GM19455 (cell line): ENCODE measurements at regions not wholly inside any gene's neighbourhood (a gene's known extent, or its start where the extent isn't known, plus 50 kb on each side); places are given as distances from the start of the nearest gene placed in this dataset.
A peak's percentile ranks its signal among the peaks of the same experiment; 100 is the strongest.
"Not testable (repeated sequence)": the region's sequence is repeated elsewhere in the genome, so short reads cannot be mapped to it uniquely, and the experiment has no call there.

ENCODE experiments used
- ATAC-seq: cut with Tn5 transposase; IDR thresholded peaks from one replicate; pipeline ENCODE4 v1.9.1; 2021; ENCODE audit not compliant: unreplicated experiment

DNA sequence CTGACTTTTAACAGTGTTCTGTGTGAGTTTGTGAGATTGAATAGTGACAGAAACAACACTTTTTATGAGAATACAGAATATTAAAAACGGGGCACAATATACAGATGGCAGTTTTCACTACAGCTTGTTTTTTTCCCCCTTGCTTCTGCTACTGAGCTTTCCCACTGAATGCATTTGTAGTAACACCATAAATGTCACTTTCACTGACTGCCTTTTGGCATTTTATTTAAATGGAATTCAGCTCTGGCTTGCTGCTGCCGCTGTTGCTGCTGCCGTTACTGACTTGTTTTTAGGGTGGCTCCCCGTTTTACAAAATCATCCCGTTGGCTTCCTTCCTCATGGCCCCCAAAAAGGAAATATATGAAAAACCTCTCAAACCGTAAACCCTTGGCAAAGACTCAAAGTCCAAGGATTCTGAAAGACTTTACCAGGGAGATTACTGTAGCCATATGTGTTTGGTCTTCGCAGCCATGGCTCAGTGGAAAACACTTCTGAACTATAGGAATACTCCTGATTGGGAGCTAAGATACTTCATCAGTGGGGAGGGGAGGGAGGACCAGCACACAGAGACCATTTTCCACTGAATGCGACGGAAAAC, 151.0 kb downstream of the NUF2 start:
- ATAC-seq: no peak

DNA sequence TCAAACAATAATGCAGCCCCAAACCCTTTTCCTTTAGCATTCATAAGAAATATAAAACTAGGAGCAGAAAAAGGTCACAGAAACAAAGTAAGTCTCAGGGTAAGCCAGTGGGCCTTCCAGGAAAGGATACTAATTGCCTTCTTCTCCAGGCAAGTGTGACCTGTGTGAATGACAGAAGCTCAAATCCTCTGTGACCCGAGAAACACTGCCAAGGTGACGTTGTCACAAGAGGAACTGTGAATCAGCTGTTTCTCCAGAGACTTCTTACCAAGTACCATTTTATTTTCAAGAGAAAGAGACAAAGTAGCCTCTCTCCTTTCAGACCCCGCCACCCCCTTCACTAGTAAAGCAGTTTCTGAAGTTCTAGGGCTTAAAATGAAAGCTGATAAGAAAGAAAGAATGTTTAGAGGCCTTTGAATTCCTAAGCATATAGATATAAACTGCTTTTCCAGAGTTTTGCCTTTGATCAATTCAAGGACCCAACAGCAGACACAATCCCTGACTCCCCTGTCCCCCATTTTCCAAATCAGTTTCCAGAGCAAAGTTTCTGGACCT, 155.6 kb downstream of the NUF2 start:
- ATAC-seq: no peak

DNA sequence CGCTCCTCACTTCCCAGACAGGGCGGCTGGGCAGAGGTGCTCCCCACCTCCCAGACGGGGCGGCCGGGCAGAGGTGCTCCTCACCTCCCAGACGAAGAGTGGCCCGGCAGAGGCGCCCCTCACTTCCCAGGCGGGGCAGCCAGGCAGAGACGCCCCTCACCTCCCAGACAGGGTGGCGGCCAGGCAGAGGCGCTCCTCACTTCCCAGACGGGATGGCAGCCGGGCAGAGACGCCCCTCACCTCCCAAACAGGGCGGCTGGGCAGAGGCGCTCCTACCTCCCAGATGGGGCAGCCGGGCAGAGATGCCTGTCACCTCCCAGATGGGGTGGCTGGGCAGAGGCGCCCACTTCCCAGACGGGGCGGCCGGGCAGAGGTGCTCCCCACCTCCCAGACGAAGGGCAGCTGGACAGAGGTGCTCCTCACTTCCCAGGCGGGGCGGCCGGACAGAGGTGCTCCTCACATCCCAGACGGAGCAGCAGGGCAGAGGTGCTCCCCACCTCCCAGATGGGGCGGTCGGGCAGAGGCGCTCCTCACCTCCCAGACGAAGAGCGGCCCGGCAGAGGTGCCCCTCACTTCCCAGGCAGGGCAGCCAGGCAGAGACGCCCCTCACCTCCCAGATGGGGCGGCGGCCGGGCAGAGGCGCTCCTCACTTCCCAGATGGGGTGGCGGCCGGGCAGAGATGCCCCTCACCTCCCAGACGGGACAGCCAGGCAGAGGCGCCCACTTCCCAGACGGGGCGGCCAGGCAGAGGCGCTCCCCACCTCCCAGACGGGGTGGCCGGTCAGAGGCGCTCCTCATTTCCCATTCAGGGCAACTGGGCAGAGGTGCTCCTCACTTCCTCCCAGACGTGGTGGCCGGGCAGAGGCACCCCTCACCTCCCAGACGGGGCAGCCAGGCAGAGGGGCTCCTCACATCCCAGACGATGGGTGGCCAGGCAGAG, 176.9 kb downstream of the NUF2 start:
- ATAC-seq: not testable (repeated sequence)

DNA sequence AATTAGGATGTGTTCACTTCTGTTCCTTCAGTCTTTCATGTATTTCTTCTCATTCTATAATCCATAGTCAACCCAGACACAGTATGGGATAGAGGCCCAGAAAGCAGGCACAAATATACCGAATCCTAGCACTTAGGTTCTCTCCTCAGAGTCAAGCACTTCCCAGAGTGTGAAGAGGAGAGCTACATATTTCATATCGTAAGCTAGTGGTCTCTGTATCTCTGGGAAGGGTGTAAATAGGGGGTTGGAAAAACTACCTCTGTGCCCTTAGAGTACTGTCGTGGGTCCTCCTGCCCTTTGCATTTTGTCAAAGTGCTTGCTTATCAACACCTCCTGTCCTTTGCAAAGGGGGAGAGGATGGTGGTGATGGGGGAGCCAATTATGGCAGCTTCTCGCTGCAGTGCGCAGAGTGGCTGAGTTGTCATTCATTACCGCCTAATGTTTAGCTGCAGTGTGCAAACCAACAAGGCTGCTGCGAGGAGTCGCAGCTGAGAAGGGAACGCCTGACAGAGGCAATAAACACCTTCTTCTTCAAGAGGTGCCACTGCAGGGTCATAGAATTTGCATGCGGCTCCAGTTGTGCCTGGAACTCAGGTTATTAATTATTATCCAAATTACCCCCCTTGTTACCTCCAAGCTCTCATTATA, 182.7 kb downstream of the NUF2 start:
- ATAC-seq: no peak

DNA sequence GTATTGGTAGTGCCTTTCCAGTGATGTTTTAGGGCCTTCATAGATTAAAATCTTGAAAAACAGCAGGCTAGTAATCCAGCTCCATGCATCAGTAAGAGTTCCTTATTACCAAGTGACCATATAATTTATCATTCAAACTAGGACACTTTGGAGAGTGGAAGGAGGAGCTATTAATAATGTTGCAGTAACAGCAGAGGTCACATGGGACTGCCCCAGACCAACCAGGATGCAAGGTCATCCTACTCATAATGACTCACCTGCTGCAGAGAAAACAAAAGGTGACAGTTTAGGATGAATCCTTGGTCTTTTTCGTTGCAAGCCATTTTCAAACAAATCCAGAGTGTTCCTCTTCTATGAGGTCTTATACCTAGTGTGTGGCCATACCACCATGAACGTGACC, 187.4 kb downstream of the NUF2 start:
- no peak for ATAC-seq

DNA sequence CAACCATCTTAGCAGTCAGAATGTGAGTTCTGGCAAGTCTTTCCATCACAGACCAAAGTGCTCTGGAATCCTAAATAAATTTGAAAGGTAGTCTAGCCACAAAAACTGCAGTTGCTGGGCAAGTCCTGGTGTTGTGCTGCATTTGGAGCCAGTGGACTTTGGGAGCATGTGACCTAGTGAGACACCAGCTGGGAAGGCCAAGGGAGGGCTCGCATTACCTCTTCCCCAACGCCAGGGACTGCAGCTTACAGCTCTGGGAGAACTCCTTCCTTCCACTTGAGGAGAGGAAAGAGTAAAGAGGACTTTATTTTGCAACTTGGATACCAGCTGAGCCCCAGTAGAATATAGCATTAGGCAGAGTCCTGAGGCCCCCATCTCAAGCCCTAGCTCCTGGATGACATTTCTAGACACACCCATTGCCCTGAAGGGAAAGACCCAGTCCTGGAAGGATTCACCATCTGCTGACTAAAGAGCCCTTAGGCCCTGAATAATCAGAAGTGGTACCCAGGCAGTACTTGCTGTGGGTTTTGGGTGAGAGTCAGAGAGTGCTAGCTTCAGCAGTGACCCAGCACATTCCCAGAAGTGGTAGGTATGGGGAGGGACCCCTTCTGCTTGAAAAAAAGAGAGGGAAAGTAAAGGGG, 190.7 kb downstream of the NUF2 start:
- no peak for ATAC-seq

DNA sequence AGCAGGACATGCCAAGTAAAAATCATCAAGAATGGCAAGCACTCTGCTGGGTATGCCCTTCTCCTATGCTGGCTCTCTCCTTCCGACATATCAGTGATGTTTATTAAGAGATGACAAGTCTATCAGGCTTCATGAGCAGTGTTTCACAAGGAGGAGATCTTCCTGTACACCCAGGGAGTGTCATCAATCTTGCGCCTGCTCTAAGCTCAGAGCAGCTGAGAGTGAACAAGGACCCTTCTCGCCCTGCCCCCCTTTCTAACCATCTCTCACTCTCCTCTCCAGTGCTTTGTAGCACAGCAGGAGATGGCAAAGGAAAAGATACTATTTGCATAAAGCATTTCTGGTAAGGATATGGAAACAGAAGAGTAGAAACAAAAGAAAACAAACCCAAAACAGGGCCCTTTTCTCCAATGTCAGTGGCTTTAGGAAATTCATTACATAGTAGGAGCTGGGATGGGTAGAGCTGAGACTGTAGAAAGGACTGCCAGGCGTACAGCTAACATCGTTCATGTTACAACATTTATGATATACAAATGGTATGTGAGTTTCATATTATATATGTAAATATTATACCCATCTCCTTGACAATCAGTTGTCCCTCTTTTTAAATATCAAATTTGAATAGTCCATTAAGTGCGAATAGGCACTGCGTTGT, 201.7 kb downstream of the NUF2 start:
- no peak for ATAC-seq

DNA sequence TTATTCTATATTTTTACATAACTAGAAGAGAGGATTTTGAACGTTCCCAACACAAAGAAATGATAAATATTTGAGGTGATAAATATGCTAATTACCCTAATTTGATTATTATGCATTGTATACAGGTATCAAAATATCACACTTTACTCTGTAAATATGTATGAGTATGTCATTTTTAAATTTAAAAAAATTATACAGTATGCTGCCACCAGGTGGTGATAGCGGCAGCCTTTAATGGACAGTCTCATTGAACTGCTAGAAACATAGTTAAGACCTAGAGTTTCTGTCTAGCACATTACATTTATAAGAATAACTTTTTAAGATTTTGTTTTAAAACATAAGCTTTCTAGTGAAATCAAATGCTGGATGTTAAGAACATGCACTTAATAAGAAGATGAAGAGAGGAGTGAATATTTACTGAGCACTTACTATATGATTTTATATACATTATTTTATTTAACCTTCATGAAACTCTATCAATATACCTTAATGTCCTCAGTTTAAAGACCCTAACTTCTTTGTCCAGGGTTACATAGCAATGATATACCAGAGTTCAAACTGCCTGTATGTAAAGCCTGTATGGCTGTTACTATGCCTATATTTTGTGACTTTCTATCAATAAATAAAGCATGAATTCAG, 207.1 kb downstream of the NUF2 start:
- ATAC-seq: peak; percentile 93

DNA sequence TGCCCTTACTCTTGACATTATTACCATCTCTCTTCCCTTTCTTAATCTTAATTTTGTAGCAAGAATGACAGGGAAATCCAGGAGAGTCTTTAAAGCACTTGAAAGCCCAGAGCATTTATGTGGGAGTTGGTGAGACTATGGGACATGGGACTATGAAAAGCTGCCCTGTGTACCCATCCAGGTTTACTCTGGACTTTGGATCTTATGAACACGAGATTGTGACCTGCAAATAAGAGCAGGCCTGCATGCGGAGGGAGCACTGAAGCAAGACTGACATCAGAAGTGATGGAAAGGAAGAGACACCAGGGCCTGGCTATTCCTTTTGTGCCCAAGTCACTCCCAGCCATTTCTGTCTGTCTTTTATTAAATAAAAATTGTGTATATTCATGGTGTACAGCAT, 209.6 kb downstream of the NUF2 start:
- ATAC-seq: no peak

DNA sequence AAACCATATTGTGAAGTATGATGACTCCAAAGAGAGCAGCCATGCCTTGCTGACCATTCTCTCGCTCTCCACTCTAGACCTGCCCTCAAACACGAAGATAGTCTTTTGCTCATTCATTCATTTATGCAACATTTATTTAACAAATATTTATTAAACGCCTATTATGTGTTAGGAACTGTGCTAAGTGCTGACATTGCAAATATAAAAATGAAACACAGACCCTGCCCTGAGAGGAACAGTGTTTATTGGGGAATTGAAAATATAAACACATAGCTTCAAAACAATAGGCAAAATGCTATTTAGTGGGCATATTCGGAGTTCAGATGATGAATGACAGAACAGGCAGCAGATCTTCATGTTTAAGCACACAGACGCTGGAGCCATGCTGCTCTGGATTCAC, 213.6 kb downstream of the NUF2 start:
- ATAC-seq: no peak

DNA sequence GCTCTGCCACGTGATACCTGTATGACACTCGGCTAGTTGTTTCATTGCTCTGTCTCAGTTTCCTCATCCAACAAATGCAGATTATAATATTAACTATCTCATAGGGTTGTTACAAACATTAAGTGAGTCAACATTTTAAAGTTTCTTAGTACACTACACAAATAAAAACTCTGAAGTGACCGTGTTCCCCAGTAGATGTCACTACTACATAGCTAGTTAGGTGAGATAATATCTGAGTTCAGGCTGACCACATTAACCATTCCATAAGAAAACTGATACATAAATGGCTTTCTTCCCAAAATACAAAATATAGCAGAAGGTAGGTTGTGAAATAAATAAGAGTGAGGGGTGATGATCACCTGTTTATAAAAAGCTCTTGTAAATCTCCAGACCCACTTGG, 214.1 kb downstream of the NUF2 start:
- ATAC-seq: no peak

DNA sequence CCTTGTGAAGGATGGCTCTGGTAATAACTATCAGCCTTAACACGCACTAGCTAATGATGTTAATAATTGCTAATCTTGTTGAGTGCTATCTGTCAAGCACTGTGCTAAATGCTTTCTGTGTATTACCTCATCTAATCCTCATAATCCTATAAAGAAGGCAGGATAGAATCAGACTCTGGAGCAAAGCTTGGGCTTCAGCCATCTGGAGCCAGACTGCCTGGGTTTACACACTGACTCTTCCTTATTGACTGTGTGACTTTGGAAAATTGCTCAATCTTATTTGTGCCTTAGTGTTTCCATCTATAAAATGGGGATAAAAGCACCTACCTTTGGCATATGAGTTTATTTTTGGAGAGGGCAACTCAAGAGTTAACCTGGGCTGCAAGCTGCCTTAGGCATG, 216.1 kb downstream of the NUF2 start:
- no peak for ATAC-seq

DNA sequence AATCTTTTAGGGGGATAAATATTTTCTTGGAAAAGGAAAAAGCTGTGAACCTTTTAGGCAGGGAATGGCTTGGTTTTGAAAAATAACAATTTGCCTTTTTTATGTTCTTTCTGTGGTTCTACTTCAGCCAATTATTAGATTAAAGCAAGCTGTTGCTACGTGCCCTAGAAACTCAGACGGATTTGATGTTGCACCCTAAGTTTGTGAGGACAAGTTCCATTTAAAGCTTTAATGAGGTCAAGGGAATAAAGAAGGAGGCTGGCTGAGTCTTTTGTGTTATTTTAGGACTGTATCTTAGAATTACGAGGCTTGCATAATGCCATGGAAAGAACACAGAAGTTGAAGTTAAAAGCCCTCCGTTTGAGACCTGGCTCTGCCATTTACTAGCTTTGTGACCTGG, 216.9 kb downstream of the NUF2 start:
- no peak for ATAC-seq

DNA sequence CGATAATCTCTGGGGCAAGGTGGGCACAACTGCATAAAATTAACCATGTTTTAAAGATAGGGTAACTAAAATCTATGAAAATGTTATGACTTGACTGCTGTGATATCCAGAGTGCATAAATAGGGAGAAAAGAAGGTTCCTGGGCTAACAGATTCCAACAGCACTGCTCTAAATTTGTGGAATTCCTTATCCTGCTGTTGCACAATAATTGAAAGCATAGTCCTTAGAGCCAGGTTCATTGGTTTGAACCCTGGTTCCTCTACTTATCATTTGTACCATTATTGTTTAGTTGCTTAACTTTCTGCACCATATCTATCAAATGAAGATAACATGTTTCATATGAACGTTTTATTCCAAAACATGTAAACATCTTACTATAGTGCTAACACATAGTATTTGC, 219.0 kb downstream of the NUF2 start:
- no peak for ATAC-seq

DNA sequence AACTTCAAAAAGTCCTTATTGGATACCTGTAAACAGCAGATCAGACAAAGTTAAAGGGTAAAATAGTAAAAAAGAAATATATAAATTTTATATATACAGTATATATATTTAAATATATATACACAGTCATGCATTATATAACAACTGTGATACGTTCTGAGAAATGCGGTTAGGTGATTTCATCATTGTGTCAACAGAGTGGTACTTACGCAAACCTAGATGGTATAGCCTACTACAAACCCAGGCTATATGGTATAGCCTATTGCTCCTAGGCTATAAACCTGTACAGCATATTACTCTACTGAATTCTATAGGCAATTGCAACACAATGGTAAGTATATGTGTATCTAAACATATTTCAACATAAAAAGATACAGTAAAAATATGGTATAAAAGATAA, 222.7 kb downstream of the NUF2 start:
- ATAC-seq: no peak

DNA sequence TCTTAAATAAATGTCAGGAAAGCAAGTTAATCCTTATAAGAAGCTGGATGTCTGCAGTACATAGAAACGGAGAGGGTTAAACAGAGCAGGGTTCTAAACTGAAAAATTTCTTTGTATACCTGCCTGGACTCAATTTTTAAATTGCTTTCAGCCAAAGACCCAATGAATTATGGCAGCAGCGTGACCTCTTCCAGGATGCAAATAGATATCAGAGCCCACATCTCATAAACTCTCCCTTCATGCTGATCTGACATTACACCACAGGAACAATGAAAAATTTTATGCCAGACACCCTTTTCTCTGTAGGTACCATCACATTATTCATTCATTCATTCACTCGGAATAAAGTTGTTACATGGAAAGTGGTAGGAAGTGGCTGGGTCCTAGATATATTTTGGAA, 236.4 kb downstream of the NUF2 start:
- ATAC-seq: no peak

DNA sequence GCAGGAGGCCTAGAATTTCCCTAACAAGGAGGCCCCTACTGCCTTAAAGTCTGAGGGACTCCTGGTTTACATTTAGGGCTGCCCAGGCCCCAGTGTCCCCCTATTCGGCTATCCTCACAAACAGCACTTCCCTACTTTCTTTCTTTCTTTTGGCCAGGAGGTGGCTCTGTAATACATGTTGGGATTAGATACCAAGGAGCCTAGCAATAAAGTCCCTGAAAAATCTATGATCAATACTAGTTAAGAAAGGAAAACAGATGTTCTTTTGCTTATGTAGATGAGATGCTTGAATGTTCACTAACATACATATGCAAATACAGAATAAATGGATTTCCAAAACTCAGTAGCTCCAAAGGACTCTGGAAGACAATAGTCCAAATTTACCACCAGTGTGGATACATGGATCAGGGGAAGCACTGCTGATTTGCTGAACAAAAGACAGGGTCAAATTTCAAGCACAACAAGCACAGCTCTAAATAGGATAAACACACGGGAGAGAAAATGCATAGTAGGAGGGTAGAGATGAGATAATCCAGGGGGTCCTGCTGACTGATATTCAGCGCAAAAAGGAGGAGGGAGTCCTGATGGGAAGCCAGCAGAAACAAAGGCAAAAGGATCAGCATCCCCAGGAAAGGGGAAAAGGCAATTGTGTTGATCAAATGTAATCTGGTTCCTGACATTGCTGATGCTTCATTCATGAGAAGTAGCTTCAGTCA, 240.0 kb downstream of the NUF2 start:
- no peak for ATAC-seq

DNA sequence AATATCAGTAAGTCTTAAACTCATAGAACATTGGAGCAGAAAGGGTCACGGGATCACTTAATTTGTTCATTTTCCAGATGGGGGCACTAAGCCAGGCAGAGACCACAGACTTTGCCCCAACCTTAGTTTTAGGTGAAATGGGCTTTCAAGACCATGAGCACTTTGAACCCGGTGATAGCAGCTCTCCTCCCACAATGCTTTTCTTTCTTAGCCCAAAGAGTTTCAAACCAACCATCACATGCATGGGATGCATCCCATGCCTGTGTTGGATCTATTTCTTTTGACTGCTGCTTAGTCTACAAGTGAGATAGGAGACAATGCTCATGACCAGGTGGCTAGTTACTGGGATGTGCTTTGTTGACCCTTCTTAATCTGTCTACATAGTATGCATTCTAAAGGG, 240.6 kb downstream of the NUF2 start:
- no peak for ATAC-seq

DNA sequence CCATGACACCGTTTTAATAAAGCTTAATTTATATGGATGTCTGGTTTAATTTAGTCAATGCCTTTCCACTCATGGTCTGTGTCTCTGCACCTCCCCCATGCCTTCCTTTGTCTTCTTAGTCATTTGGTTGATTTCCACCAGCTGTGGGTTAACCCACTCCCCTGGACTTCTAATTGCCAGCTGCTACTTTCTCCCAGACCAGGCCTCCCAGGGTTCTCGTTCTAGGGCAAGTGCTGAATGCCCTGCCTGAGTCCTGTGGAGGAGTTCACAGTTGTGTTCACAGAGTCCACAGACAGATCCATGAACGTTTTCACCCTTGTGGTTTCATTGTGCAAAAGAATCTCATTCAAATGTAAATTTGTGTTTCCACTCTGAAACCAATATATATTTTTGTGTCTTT, 243.4 kb downstream of the NUF2 start:
- no peak for ATAC-seq

DNA sequence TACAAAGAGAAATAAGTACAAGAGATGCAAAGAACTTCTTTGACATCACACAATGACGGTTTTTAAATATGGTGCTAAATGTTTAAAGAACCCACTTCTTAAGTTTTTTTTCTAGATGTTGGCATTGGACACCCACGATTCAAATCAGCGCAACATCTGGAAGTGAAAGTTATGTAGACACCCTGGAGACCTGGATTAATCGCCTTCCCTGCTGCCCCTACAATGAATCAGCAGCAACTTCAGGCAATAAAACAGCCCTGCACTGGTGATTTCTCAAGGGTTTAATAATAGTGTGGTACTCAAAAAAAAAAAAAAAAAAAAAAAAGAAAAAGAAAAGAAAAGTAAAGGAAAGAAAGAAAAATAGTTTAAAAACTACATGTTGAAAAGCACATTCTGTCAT, 248.3 kb downstream of the NUF2 start:
- ATAC-seq: no peak
